Rectal smooth muscle tissue (tissue), 1 donor: ENCODE measurements at regions not wholly inside any gene's neighbourhood (a gene's known extent, or its start where the extent isn't known, plus 50 kb on each side); places are given as distances from the start of the nearest gene placed in this dataset.
"Not testable (repeated sequence)": the region's sequence is repeated elsewhere in the genome, so short reads cannot be mapped to it uniquely, and the experiment has no call there.

Source experiments
- H3K27ac ChIP-seq: one replicate; pipeline ENCODE4 v1.7.0; 2013; ENCODE audit warnings: low read depth, low read length, inconsistent platforms
- H3K27me3 ChIP-seq: one replicate; pipeline ENCODE4 v1.7.0; 2013; ENCODE audit warnings: low read length; ENCODE audit not compliant: control insufficient read depth, insufficient read depth
- H3K36me3 ChIP-seq: one replicate; pipeline ENCODE4 v1.7.0; 2013; ENCODE audit warnings: low read length; ENCODE audit not compliant: control insufficient read depth, insufficient read depth
- H3K4me1 ChIP-seq: one replicate; pipeline ENCODE4 v1.7.0; 2013; ENCODE audit warnings: low read length; ENCODE audit not compliant: control insufficient read depth, insufficient read depth
- H3K4me3 ChIP-seq: one replicate; pipeline ENCODE4 v1.7.0; 2013; ENCODE audit warnings: low read length
- H3K9ac ChIP-seq: one replicate; pipeline ENCODE4 v1.7.0; 2013; ENCODE audit warnings: low read length

DNA sequence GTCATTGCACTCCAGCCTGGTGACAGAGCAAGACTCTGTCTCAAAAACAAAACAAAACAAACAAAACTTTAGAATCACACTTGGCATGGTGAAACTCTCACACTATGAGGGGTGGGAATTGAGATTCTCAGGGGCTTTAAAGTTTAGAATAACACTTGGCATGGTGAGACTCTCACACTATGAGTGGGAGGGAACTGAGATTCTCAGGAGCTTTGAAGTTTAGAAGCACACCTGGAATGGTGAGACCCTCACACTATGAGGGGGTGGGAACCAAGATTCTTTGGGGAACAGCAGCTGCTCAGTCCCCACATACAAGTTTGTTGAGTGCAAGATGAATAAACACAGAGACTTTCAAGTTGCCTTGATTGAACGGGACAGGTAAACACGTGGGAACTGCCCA lies 149.4 kb downstream of the HSD17B3 start:
- Histone ChIP-seq H3K9ac (no peak overlapping the region), H3K4me1 (peaks cover 3% of the 10 kb centered on the region), H3K27me3 (no peaks in the 10 kb centered on the region), H3K36me3 (no peaks in the 10 kb centered on the region), H3K4me3 (no peak overlapping the region), H3K27ac (no peak overlapping the region)

DNA sequence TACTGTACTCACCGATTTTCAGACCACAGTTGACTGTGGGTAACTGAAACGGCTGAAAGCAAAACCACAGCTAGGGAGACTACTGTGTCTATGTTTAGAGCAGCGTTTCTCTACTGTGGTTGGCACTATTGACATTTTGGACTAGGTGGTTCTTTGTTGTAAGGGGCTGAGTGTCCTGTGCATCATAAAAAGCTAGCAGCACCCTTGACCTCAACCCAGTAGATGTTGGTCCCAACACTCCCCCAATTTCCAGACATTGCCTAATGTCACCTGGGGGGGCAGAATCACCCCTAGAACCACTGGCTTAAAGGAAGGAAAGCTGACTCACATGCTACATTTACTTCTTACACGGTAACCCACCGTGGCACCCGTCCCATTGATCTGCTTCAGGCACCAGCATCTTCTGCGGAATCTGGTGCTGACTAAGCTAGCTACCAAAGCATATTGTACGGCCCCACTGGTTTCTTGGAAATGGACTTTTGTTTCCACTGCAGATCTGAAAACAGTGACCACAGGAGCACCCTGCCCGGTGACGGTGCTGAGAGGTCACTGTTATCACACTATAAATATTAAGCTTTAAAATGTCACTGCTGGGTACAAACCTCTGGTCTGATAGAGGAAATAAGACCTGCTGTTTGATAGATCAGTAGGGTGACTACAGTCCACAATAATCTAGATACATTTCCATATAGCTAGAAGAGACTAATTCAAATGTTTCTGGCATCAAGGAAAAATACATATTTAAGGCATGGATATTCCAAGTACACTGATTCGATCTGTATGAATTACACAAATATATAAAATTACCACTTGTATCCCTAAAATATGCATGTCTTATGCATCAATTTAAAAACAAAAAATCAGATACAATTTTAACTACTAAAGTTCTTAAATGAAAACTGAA lies 151.4 kb downstream of the HSD17B3 start:
- Histone ChIP-seq H3K36me3 (no peaks in the 10 kb centered on the region), H3K27me3 (no peaks in the 10 kb centered on the region), H3K27ac (no peak overlapping the region), H3K4me3 (no peak overlapping the region), H3K4me1 (peaks cover 3% of the 10 kb centered on the region), H3K9ac (no peak overlapping the region)

DNA sequence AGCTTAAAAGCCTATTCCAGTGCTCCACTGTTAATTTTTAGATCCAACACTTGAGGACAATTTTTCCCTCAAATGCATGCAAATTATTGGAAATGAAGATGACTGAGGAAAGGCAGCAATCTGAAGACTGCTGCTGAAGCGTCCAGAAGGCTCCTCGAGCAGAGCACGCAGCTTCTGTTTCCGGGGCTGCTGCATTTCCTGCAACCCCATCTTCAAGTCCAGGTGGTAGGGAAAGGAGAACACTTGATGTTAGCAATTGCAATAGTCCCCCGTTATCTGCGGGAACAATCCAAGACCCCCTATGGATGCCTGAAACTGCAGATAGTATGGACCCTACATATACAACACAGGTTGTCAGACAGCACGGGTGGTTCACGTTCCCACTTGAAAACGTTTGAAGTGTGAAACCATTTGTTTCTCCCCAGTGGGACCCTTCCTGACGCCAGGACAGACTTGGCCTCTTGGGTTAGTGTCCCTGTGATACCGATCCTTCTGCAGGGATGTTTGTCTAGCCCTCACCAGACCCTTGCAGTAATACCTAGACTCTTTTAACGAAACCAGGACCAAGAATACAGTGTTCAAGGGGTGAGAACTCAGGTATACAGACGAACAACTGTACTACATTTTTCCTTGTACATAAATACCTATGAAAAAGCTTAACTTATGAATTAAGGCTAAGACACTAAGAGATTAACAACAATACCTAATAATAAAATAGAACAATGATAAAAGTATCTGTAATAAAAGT lies 152.3 kb downstream of the HSD17B3 start:
- Histone ChIP-seq H3K36me3 (no peaks in the 10 kb centered on the region), H3K4me1 (peaks cover 3% of the 10 kb centered on the region), H3K27me3 (no peaks in the 10 kb centered on the region), H3K9ac (no peak overlapping the region), H3K27ac (no peak overlapping the region), H3K4me3 (no peak overlapping the region)

DNA sequence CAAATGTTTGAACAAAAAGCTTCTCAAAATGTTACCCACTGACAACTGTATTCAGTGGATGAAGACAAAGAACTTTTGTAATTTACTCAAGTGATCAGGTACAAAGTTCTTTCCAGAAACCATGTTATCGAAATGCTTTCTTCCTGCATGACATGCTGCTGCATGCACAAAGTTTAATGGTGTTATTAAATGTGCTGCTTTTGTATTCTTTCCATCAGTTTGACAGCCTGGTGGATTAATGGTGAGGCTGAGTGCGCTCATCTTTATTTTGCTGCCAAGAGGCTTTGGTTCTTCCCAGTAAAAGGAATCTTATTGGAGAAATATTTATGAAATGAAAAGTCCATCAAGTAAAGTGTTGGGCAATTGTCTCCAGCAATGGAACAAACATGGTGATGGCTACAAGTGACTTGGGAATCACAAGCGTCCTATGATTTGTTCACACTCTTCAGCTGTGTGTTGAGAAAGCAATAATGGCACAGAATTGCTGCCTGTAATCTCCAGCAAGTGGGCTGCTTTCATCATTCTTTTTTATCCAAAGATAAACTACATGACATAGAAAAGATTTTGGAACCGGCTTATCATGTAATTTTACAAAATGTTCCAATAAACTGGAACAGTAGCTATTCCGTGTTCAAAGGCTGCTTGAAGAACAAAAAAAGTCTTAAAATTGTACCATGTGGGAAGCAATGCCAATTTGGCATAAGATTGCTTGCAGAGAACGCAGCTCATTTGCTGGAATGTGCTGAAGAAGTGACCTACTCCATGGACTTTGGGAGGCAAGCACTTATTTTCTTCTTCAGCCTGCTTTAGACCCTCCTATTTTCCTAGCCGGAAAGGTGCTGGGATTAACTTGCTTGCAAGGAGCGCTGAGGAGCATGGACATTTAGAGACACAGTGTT lies 153.1 kb downstream of the HSD17B3 start:
- H3K27ac ChIP-seq: no peak overlapping the region

DNA sequence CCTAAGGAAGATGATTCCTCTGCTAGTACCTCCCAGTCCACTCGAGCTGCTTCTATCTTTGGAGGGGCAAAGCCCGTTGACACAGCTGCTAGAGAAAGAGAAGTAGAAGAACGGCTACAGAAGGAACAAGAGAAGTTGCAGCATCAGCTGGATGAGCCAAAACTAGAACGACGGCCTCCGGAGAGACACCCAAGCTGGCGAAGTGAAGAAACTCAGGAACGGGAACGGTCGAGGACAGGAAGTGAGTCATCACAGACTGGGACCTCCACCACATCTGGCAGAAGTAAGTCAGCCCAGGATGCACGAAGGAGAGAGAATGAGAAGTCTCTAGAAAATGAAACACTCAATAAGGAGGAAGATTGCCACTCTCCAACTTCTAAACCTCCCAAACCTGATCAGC lies 154.9 kb downstream of the HSD17B3 start:
- H3K27me3 ChIP-seq, H3K4me3 ChIP-seq, H3K36me3 ChIP-seq, H3K4me1 ChIP-seq, H3K27ac ChIP-seq, H3K9ac ChIP-seq: not testable (repeated sequence)

More for the DNA sequence above, 153.1 kb downstream of the HSD17B3 start:
- no peaks in the 10 kb centered on the region for H3K27me3 ChIP-seq
- H3K4me3 ChIP-seq: no peak overlapping the region
- no peak overlapping the region for H3K9ac ChIP-seq
- peaks cover 3% of the 10 kb centered on the region for H3K4me1 ChIP-seq
- no peaks in the 10 kb centered on the region for H3K36me3 ChIP-seq

DNA sequence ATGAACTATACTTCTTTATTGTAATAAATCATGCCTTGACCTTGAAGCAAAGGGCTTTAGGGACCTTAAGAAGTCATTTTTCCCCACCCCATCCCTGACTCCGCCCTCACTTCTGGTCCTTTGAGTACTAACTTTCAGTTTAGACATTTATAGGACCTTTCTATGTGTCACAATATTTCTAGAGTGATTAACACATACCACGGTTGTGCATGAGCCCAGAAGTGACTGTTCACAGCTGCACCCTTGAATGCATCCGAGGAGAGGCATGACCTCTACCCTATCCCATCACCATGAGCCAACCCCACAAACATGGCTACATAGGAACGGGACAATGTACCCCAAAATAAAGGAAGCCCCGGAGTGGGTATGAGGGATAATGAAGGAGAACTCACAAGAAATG lies 160.3 kb downstream of the HSD17B3 start:
- Histone ChIP-seq H3K9ac (no peak overlapping the region), H3K4me1 (peaks cover 31% of the 10 kb centered on the region), H3K4me3 (no peak overlapping the region), H3K27ac (peak overlapping the region; percentile 84), H3K36me3 (no peaks in the 10 kb centered on the region), H3K27me3 (no peaks in the 10 kb centered on the region)

DNA sequence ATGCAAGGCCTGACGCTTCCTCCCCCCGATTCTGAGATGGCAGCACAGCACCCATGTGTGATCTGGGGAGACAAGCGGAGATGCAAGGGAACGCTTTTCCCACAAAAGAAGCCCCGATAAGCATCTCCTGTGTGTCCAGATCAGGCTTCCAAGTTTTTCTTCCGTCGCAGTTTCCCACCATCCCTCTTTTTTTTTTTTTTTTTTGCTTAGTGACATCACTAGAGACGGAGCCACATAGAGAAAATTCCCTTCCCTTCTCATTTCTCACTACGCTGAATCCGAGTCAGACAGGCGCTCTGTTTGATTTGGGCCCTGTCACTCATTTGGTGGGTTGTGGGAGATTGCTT lies 160.9 kb downstream of the HSD17B3 start:
- no peaks in the 10 kb centered on the region for H3K36me3 ChIP-seq
- peak overlapping the region; percentile 84 for H3K27ac ChIP-seq
- no peaks in the 10 kb centered on the region for H3K27me3 ChIP-seq
- H3K4me1 ChIP-seq: peaks cover 33% of the 10 kb centered on the region
- H3K9ac ChIP-seq: no peak overlapping the region
- no peak overlapping the region for H3K4me3 ChIP-seq

DNA sequence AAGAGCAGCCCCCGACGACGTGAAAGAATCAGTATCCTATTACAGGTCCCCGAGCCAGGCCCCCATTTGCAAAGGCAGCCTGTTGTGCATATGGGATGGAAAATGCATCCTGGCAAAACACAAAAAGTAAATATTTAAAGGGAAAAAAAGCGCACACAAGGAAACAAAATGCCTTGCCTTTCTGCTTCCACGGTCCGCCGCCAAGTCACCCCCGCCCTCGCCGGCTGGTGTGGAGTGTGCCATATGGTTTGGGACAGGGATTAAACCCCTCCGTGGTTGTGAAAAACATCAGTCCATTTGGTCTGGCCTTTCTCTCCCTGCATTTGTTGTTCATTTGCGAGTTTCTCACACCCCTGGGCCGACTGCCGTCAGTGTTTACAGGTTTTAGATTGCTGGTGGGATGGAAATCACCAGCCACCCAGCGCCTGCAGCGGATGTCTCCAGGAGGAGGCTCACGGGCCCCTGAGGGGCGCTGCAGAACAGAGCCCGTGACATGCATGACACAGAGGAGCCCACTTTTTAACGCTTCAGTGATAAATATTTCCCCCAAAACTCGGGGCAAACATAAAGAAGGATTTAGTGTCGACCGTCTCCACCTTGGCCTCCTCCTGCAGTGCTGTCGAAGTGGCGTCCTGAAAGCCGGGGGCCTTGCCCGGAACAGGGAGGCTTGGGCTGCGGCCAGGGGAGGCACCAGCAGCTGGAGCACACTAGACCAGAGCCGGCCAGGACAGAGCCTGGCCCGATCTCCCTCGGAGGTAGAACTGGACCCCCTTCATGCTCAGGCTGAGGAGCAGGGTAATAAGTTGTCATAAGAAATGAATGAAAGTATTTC lies 161.5 kb downstream of the HSD17B3 start:
- Histone ChIP-seq H3K36me3 (no peaks in the 10 kb centered on the region), H3K4me3 (no peak overlapping the region), H3K27me3 (no peaks in the 10 kb centered on the region), H3K4me1 (peaks cover 33% of the 10 kb centered on the region), H3K9ac (no peak overlapping the region), H3K27ac (peak overlapping the region; percentile 84)

DNA sequence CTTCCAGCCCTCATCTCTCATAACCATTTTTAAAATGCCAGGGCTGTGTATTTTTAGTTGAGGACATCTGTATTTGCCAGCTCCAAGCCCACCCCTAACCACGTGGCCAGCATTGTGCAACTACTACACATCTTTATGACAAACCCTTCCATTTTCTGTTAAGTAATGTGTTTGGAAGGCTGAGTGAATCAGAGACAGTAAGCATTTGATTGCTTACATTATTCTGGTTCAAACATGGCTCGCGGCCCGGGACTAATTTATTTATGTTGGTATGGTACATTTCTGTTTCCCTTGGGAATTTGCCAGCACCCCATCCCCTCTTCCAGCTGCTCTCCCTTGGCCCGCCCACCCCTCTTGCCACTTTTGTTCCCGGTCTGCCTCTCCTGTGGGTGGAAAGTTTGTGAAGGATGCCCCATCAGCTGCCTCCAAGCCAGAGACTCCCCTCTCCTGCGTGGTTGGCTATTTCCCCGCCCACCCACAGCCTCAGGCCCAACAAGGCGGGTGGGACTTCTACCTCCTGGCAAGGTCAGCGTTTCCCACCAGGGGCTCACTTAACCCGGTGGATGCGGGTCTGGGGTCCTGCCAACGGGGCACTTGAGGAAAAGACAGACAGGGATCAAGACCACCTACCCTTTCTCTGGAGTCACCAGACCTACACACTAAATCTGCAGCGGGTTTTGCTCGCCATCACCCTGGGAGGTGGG lies 162.2 kb downstream of the HSD17B3 start:
- Histone ChIP-seq H3K9ac (no peak overlapping the region), H3K27me3 (no peaks in the 10 kb centered on the region), H3K4me1 (peaks cover 33% of the 10 kb centered on the region), H3K36me3 (no peaks in the 10 kb centered on the region), H3K4me3 (no peak overlapping the region), H3K27ac (peak overlapping the region; percentile 84)

DNA sequence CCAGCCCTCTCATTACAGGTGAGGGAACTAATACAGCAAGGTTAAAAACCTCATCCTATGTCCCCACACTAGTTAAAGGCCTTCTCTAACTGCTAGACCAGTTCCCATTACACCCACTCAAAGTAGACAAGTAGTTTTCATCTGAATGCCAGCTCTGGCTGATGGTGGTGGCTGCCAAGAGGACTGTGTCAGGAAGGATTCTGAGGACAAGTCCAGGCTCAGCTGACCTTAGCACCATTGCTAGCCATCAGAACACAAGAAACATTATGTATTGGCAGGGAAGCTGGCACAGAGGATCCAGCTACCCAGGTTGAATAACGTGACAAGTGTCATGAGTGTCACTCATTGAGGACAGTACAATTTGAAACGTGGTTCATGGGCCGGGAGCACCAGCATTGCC lies 163.4 kb downstream of the HSD17B3 start:
- peak overlapping the region; percentile 84 for H3K27ac ChIP-seq
- peaks cover 33% of the 10 kb centered on the region for H3K4me1 ChIP-seq
- no peak overlapping the region for H3K9ac ChIP-seq

DNA sequence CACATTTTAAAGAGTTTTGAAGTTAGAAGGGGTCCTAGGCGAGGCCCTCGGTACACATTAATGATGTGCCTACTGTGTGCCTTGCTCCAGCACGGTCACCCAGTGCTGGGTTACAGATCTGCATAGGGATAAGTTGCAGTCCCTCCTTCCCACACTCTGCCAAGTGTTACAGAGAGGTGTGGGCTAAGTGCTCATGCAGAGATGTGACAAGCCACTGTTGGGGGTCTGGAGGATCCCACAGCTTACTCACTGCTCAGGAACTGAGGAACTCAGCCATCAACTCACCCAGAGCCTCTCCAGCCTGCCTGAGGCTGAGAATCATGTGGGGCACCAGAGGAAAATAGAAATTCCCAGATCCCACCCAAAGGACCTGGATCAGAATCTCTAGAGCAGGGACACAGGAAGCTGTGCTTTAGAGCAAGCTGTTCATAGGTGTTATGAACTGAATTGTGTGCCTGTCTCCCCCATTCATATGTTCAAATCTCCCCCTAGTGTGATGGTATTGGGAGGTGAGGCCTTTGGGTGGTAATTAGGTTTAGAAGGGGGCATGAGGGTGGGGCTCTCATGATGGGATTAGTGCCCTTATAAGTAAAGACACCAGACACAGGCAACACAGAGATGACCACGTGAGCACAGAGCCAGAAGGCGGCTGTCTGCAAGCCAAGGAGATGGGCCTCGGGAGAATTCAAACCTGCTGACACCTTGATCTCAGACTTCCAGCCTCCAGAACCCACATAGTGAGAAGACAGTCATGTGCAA lies 164.1 kb downstream of the HSD17B3 start:
- H3K27ac ChIP-seq: peak overlapping the region; percentile 84
- no peaks in the 10 kb centered on the region for H3K27me3 ChIP-seq
- peaks cover 33% of the 10 kb centered on the region for H3K4me1 ChIP-seq
- H3K4me3 ChIP-seq: peak overlapping the region; percentile 48
- H3K9ac ChIP-seq: peak overlapping the region; percentile 16
- H3K36me3 ChIP-seq: no peaks in the 10 kb centered on the region

More for the DNA sequence above, 163.4 kb downstream of the HSD17B3 start:
- Histone ChIP-seq H3K27me3 (no peaks in the 10 kb centered on the region), H3K4me3 (no peak overlapping the region), H3K36me3 (no peaks in the 10 kb centered on the region)
